PC-3 (cell line): ENCODE measurements at regions not wholly inside any gene's neighbourhood (a gene's known extent, or its start where the extent isn't known, plus 50 kb on each side); places are given as distances from the start of the nearest gene placed in this dataset.

Experiments used
- ATAC-seq: fragments of 200-7000 bp; cut with Tn5 transposase; 2 replicates; pipeline ENCODE4 v1.9.1; 2020; ENCODE audit warnings: mild to moderate bottlenecking, moderate library complexity
- BruUV-seq: library from RNA; stranded (reverse); fragments of 400-500 nt; replicated peaks from 2 replicates; lab custom pipeline; 2021; lab: Mats Ljungman, UMichigan
- CTCF ChIA-PET: fragments of 300-600 bp; sonication (Branson Sonifier 250); formaldehyde crosslinking; loops from one replicate; lab custom pipeline; 2022; ENCODE audit warnings: antibody characterized with exemption; lab: Charles Lee
- POLR2A ChIA-PET: fragments of 300-600 bp; sonication (Branson Sonifier 250); formaldehyde crosslinking; loops from one replicate; lab custom pipeline; 2022; ENCODE audit warnings: antibody characterized with exemption; ENCODE audit not compliant: unreplicated experiment; lab: Charles Lee
- DNase-seq: peaks from one replicate; pipeline ENCODE4 v3.0.0-alpha.2; 2015
- H2AFZ ChIP-seq: fragments of 300-600 bp; sonication (generic); 2 replicates; pipeline ENCODE4 v1.6.0; 2016; ENCODE audit warnings: antibody characterized with exemption, low read length
- H3F3A ChIP-seq: fragments of 300-600 bp; sonication (generic); one replicate; pipeline ENCODE4 v1.6.0; 2017; ENCODE audit warnings: antibody characterized with exemption, low read length, control low read depth, mild to moderate bottlenecking; ENCODE audit not compliant: unreplicated experiment
- H3K27ac ChIP-seq: fragments of 300-600 bp; sonication (generic); 2 replicates; pipeline ENCODE4 v1.5.1; 2016; ENCODE audit warnings: mild to moderate bottlenecking, low read length
- H3K27me3 ChIP-seq: fragments of 300-600 bp; sonication (generic); 2 replicates; pipeline ENCODE4 v1.6.1; 2016; ENCODE audit warnings: low read length, mixed read lengths
- H3K36me3 ChIP-seq: fragments of 300-600 bp; sonication (generic); 2 replicates; pipeline ENCODE4 v1.6.1; 2016; ENCODE audit warnings: low read depth, mixed run types, low read length, mixed read lengths
- H3K4me1 ChIP-seq: fragments of 300-600 bp; sonication (generic); 2 replicates; pipeline ENCODE4 v1.5.1; 2016; ENCODE audit warnings: low read length; ENCODE audit not compliant: insufficient read depth
- H3K4me2 ChIP-seq: fragments of 300-600 bp; sonication (generic); 2 replicates; pipeline ENCODE4 v1.6.0; 2016; ENCODE audit warnings: low read length
- H3K4me3 ChIP-seq: fragments of 300-600 bp; sonication (generic); 2 replicates; pipeline ENCODE4 v1.5.1; 2016; ENCODE audit warnings: mild to moderate bottlenecking, low read length, mixed read lengths
- H3K79me2 ChIP-seq: fragments of 300-600 bp; sonication (generic); 2 replicates; pipeline ENCODE4 v1.6.1; 2017; ENCODE audit warnings: low read length, mixed read lengths
- H3K9ac ChIP-seq: fragments of 300-600 bp; sonication (generic); 2 replicates; pipeline ENCODE4 v1.6.0; 2016; ENCODE audit warnings: mild to moderate bottlenecking, low read length
- H3K9me2 ChIP-seq: fragments of 300-600 bp; sonication (generic); replicated peaks from 2 replicates; pipeline ENCODE4 v1.6.1; 2016; ENCODE audit warnings: mixed run types, low read length, mixed read lengths
- H3K9me3 ChIP-seq: fragments of 300-600 bp; sonication (generic); 2 replicates; pipeline ENCODE4 v1.6.1; 2016; ENCODE audit warnings: low read length, mixed read lengths
- H4K20me1 ChIP-seq: fragments of 300-600 bp; sonication (generic); 2 replicates; pipeline ENCODE4 v1.6.1; 2016; ENCODE audit warnings: low read length, mixed read lengths
- CTCF ChIP-seq: fragments of 300-600 bp; sonication (generic); conservative IDR thresholded peaks from 2 replicates; pipeline ENCODE4 v1.5.1; 2017; ENCODE audit warnings: antibody characterized with exemption, low read depth, mild to moderate bottlenecking, low read length
- EZH2 ChIP-seq: fragments of 300-600 bp; sonication (generic); IDR thresholded peaks from one replicate; pipeline ENCODE4 v1.6.1; 2017; ENCODE audit warnings: antibody characterized with exemption, mild to moderate bottlenecking, low read length; ENCODE audit not compliant: unreplicated experiment
- EZH2phosphoT487 ChIP-seq: fragments of 300-600 bp; sonication (generic); IDR thresholded peaks from 2 replicates; pipeline ENCODE4 v1.6.1; 2018; ENCODE audit warnings: mild to moderate bottlenecking, antibody characterized with exemption, low read length, borderline replicate concordance
- intact Hi-C: fragments of 100-400 bp; cut with micrococcal nuclease; formaldehyde crosslinking; loops from 2 replicates; pipeline ENCODE4 v1.9.0; 2023

- H3K27ac ChIP-seq: no peak overlapping the region
- no peak overlapping the region for H2AFZ ChIP-seq
- POLR2A ChIA-PET: no interaction called here
- no peak for ATAC-seq
- no peak overlapping the region for H3K9ac ChIP-seq
- no peak for DNase-seq
- no peaks in the 10 kb centered on the region for H3F3A ChIP-seq
- intact Hi-C loops: no loop called here
- H3K27me3 ChIP-seq: no peaks in the 10 kb centered on the region; the same call in 1 of the 2 replicates
- no peak overlapping the region for H3K4me3 ChIP-seq
- no TSS peak for BruUV-seq
- no peaks in the 10 kb centered on the region for H3K79me2 ChIP-seq
- H4K20me1 ChIP-seq: no peaks in the 10 kb centered on the region
- CTCF ChIA-PET: no interaction called here
- no peaks in the 10 kb centered on the region for H3K36me3 ChIP-seq
- H3K9me2 ChIP-seq: no peaks in the 10 kb centered on the region
- H3K4me2 ChIP-seq: no peak overlapping the region
- peaks cover 26% of the 10 kb centered on the region for H3K9me3 ChIP-seq
- TF ChIP-seq EZH2phosphoT487: no peak
- TF ChIP-seq CTCF: no peak
- no peak for TF ChIP-seq EZH2
- no peaks in the 10 kb centered on the region for H3K4me1 ChIP-seq
Measured at GRCh38 chr1:4476394-4476793, 178.0 kb upstream of the AJAP1 start.

- H3K9me3 ChIP-seq: peaks cover 12% of the 10 kb centered on the region
- TF ChIP-seq EZH2phosphoT487: no peak
- TF ChIP-seq CTCF: no peak
- no peak for TF ChIP-seq EZH2
- H3K79me2 ChIP-seq: no peaks in the 10 kb centered on the region
- no peak overlapping the region for H3K9ac ChIP-seq
- intact Hi-C loops: no loop called here
- no peak overlapping the region for H2AFZ ChIP-seq
- no peak overlapping the region for H3K4me2 ChIP-seq
- H3K9me2 ChIP-seq: no peaks in the 10 kb centered on the region
- no peaks in the 10 kb centered on the region for H4K20me1 ChIP-seq
- POLR2A ChIA-PET: no interaction called here
- BruUV-seq: no TSS peak
- no peak overlapping the region for H3K4me3 ChIP-seq
- H3K36me3 ChIP-seq: no peaks in the 10 kb centered on the region
- H3K4me1 ChIP-seq: no peaks in the 10 kb centered on the region
- H3K27me3 ChIP-seq: 0 out of 2 replicates have a peak, but pooled peaks cover 3% of the 10 kb centered on the region
- CTCF ChIA-PET: no interaction called here
- no peak overlapping the region for H3K27ac ChIP-seq
- DNase-seq: no peak
- no peak for ATAC-seq
- no peaks in the 10 kb centered on the region for H3F3A ChIP-seq
Measured at GRCh38 chr1:4481451-4481850, 173.0 kb upstream of the AJAP1 start.

- Histone ChIP-seq H3K4me1 (no peaks in the 10 kb centered on the region), H4K20me1 (no peaks in the 10 kb centered on the region), H2AFZ (no peak overlapping the region), H3K36me3 (no peaks in the 10 kb centered on the region), H3K79me2 (no peaks in the 10 kb centered on the region), H3K9ac (no peak overlapping the region), H3K4me3 (no peak overlapping the region), H3K4me2 (no peak overlapping the region), H3K27ac (no peak overlapping the region), H3K27me3 (0 out of 2 replicates have a peak, but pooled peaks cover 3% of the 10 kb centered on the region), H3K9me3 (peaks cover 7% of the 10 kb centered on the region), H3F3A (no peaks in the 10 kb centered on the region), H3K9me2 (no peaks in the 10 kb centered on the region)
- TF ChIP-seq EZH2 (no peak), CTCF (no peak), EZH2phosphoT487 (no peak)
- ChIA-PET CTCF (no interaction called here), POLR2A (no interaction called here)
- BruUV-seq: no TSS peak
- intact Hi-C loops: no loop called here
- ATAC-seq (no peak), DNase-seq (no peak)
Measured at GRCh38 chr1:4482526-4482925, 171.9 kb upstream of the AJAP1 start.
